Endothelial cell of umbilical vein (primary cell): ENCODE measurements at regions not wholly inside any gene's neighbourhood (a gene's known extent, or its start where the extent isn't known, plus 50 kb on each side); places are given as distances from the start of the nearest gene placed in this dataset.

Experiments
- CTCF ChIP-seq, 2 donors: IDR thresholded peaks; 1 replicate in 1 of 2; 2 replicates in 1 of 2; pipeline ENCODE4 v1.5.1; 2011; ENCODE audit warnings: low read length in 2 of 2, mild to moderate bottlenecking in 2 of 2, moderate library complexity in 2 of 2, control low read depth in 1 of 2, inconsistent platforms in 1 of 2, low read depth in 1 of 2; ENCODE audit not compliant: insufficient read depth in 1 of 2; ENCODE audit errors: extremely low read depth in 1 of 2
- EZH2 ChIP-seq: IDR thresholded peaks from 2 replicates; pipeline ENCODE4 v1.6.1; 2012; ENCODE audit warnings: borderline replicate concordance, low read depth, mild to moderate bottlenecking, moderate library complexity, low read length, inconsistent platforms; ENCODE audit not compliant: severe bottlenecking
- FOS ChIP-seq: IDR thresholded peaks from 2 replicates; pipeline ENCODE4 v1.6.1; 2011; ENCODE audit warnings: mild to moderate bottlenecking, low read length, moderate library complexity, borderline replicate concordance; ENCODE audit not compliant: insufficient read depth
- GATA2 ChIP-seq: IDR thresholded peaks from 2 replicates; pipeline ENCODE4 v1.7.0; 2011; ENCODE audit warnings: low read depth, mild to moderate bottlenecking, moderate library complexity, mixed read lengths, low read length; ENCODE audit not compliant: insufficient read length, insufficient read depth
- JUN ChIP-seq: IDR thresholded peaks from 2 replicates; pipeline ENCODE4 v1.6.1; 2011; ENCODE audit warnings: borderline replicate concordance, low read depth; ENCODE audit not compliant: insufficient read length, insufficient read depth
- MYC ChIP-seq: IDR thresholded peaks from one replicate; pipeline ENCODE4 v1.6.1; 2011; ENCODE audit warnings: mild to moderate bottlenecking, low read depth, low read length
- POLR2A ChIP-seq: IDR thresholded peaks from 2 replicates; pipeline ENCODE4 v1.6.1; 2012; ENCODE audit warnings: low read depth, mild to moderate bottlenecking, control low read depth, low read length
- POLR2AphosphoS5 ChIP-seq: IDR thresholded peaks from 2 replicates; pipeline ENCODE4 v1.6.1; 2012; ENCODE audit warnings: low read depth, mild to moderate bottlenecking, control low read depth, low read length, moderate library complexity; ENCODE audit not compliant: insufficient read depth
- TF ChIP-seq, protein P1 (sequence below): IDR thresholded peaks from 2 replicates; pipeline ENCODE4 v1.6.1; 2011; ENCODE audit not compliant: insufficient read depth, insufficient read length

- TF ChIP-seq CTCF (IDR thresholded peaks at IDR 0.05; ENCODE audit: extremely low read depth in 1 of 2, insufficient read depth in 1 of 2, low read depth in 1 of 2, low read length in 2 of 2): no peak
- no peak for TF ChIP-seq POLR2A
- no peak for TF ChIP-seq FOS
- TF ChIP-seq EZH2: no peak
- TF ChIP-seq, protein P1, sequence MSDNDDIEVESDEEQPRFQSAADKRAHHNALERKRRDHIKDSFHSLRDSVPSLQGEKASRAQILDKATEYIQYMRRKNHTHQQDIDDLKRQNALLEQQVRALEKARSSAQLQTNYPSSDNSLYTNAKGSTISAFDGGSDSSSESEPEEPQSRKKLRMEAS: no peak
- no peak for TF ChIP-seq POLR2AphosphoS5
- no peak for TF ChIP-seq JUN
- TF ChIP-seq MYC: no peak
- no peak for TF ChIP-seq GATA2
Measured at GRCh38 chr11:116388146-116388545, 384.6 kb downstream of the BUD13 start.
